Fibroblast of villous mesenchyme (primary cell): ENCODE measurements at regions not wholly inside any gene's neighbourhood (a gene's known extent, or its start where the extent isn't known, plus 50 kb on each side); places are given as distances from the start of the nearest gene placed in this dataset.

Experiments
- DNase-seq: peaks from one replicate; pipeline ENCODE4 v3.0.0-alpha.2; 2010; ENCODE audit warnings: low read depth
- H3K4me3 ChIP-seq: 2 replicates; pipeline ENCODE4 v1.5.1; 2011; ENCODE audit warnings: low read depth, mild to moderate bottlenecking, low read length
- TF ChIP-seq, protein P1 (sequence below): IDR thresholded peaks from 2 replicates; pipeline ENCODE4 v1.5.1; 2012; ENCODE audit warnings: low read depth, mild to moderate bottlenecking, low read length; ENCODE audit not compliant: insufficient read depth

DNA sequence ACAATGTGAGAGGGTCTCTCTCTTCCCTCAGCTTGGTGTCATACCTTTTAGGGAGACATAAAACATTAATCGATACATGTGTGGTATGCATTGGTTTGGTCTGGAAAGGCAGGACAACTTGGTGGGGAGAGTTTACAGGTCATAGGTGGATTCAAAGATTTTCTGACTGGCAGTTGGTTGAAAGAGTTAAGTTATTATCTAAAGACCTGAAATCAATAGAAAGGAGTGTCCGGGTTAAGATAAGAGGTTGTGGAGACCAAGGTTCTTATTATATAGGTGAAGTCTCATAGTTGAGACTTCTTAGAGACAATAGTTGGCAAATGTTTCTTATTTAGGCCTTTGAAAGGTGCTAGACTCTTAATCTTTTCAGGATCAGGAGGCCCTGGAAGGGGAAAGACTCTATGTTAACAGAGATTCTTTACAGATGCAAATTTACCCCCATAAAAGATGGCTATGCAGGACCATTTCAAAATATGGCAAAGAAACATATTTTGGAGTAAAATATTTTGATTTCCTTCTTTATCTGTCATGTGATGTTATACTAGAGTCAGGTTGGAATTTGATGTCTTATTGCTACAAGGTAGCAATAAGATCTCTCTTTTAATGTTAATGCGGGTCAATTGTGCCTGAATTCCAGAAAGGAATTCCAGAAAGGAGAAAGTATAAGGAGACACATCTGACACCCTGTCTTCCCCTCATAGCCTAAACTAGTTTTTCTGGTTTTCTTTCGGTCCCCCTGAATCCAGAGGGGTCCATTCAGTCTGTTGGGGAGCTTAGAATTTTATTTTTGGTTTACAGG lies 59.2 kb upstream of the RCBTB2 start:
- TF ChIP-seq, protein P1, sequence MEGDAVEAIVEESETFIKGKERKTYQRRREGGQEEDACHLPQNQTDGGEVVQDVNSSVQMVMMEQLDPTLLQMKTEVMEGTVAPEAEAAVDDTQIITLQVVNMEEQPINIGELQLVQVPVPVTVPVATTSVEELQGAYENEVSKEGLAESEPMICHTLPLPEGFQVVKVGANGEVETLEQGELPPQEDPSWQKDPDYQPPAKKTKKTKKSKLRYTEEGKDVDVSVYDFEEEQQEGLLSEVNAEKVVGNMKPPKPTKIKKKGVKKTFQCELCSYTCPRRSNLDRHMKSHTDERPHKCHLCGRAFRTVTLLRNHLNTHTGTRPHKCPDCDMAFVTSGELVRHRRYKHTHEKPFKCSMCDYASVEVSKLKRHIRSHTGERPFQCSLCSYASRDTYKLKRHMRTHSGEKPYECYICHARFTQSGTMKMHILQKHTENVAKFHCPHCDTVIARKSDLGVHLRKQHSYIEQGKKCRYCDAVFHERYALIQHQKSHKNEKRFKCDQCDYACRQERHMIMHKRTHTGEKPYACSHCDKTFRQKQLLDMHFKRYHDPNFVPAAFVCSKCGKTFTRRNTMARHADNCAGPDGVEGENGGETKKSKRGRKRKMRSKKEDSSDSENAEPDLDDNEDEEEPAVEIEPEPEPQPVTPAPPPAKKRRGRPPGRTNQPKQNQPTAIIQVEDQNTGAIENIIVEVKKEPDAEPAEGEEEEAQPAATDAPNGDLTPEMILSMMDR = no peak
- no peak overlapping the region for H3K4me3 ChIP-seq
- no peak for DNase-seq

DNA sequence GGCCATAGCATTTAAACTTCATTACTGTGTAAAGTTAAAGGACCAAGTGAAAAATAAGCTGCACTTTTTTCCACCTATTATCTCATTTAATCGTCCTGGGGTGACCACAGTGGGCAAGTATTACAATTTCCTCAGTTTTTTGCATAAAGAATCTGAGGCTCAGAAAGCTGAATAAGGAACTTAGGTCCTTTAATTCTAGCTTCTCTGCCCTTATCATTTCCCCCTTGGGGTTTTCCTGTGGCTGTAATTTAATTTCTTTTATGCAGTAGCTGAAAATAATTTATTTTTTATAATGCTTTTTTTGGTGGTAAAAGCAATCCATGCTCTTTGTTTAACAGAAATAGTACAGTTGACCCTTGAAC lies 59.8 kb upstream of the RCBTB2 start:
- DNase-seq = no peak
- H3K4me3 ChIP-seq = no peak overlapping the region
- TF ChIP-seq, protein P1 = no peak

DNA sequence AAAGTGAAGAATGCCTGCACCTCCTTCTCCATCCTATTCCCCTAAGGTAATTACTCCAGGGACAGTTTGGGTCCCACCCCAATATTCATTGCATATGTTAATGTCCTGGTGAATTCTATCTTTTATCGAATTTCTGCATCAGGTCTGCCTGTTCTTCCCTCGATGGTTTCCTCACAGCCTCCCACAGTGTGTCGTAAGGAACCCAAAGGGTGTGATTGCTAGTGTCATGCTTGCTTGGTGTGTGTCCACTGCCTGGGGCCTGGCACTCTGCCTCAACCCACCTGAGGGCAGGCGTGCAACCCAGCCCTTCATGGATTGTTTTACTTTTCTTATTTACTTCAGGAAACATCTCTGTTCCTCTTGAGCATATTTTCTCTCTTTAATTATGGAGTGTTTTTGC lies 60.2 kb upstream of the CYSLTR2 start:
- DNase-seq = no peak
- H3K4me3 ChIP-seq = no peak overlapping the region
- TF ChIP-seq, protein P1 = no peak

DNA sequence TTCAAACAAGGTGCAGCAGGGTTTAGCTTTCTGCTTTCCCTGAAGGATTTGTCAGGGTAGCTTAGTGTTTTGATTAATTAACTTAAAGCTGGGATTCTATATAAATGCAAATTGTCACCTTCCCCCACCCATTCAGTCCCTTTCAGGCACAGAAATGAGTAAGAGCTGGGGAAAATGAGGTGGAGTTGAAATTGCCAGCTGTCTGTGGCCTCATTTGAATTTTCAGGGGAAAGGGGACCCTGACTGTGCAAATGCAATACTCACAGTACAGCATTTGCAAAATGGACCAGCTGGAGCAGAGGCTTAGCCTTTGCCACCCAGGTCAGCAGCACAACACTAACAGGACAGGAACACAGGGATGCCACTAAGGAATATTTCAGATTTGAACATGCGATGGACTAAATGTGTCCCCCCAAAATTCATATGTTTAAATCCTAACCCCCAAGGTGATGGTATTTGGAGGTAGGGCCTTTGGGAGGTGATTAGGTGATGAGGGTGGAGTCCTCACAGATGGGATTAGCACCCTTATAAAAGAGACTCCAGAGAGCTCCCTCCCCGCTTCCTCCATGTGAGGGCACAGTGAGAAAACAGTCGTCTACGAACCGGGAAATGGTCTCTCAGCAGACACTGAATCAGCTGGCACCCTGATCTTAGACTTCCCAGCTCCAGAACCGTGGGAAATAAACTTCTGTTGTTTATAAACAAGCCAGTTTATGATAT lies 59.5 kb upstream of the CYSLTR2 start:
- TF ChIP-seq, protein P1 = no peak
- DNase-seq = peak; percentile 40
- no peak overlapping the region for H3K4me3 ChIP-seq

DNA sequence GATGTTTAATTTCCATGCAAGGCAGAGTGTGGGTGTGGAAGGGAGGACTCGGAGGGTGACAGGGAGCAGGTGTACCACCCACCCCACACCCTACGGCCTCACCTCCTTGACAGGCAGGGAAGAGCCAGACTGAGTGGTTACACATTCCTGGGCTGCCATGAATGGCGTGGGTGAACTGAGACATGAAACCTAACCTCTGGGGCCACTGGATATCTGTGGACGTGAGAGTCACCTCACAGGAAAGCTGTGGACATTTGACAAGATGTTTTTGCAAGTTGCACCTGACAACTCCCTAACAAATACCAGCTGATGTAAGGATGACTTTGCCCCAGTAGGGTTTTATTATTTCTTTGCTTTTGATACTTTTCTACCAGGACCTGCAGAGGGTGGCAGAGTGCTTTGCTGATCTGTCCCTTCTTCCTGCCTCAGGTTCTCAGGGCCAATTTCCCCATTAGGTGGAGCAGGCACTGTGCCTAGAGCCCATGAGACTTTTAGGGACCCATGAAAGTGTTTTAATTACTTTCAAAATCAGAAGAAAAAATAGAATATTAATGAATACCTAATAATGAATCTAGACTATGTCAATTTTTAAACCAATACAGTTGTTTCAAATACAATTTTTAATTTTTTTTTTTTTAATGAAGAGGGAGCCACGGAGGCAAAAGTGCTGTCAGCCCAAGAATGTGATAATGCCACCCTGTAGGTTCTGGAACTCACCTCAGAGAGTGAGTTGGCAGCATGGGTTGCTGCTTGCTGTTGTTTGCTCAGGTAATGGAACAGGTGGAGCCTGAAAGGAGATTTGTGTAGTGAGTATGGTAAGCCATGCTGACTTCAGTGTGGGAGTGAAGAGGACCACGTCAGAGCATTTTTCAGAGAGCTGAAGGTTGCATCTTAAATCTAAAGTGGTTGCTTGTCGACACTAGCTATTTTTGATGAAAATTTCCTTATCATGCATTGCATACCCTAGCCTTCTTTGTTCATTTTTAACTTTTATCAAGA lies 58.0 kb upstream of the CYSLTR2 start:
- TF ChIP-seq, protein P1 = peak; percentile 78
- H3K4me3 ChIP-seq = no peak overlapping the region
- peak; percentile 84 for DNase-seq
